Fibroblast of lung (primary cell): ENCODE measurements at regions not wholly inside any gene's neighbourhood (a gene's known extent, or its start where the extent isn't known, plus 50 kb on each side); places are given as distances from the start of the nearest gene placed in this dataset.

Experiments used
- DNase-seq, 2 donors: peaks; one replicate each; pipeline versions ENCODE4 v3.0.0 to v3.0.0-alpha.2; 2010; ENCODE audit warnings: low read depth in 2 of 2
- H2AFZ ChIP-seq: 2 replicates; pipeline ENCODE4 v1.5.1; 2012; ENCODE audit warnings: low read length, control low read depth, inconsistent platforms
- H3K27ac ChIP-seq: 2 replicates; pipeline ENCODE4 v1.5.1; 2011; ENCODE audit warnings: low read length, control low read depth; ENCODE audit not compliant: insufficient read depth
- H3K27me3 ChIP-seq: 2 replicates; pipeline ENCODE4 v1.5.1; 2011; ENCODE audit warnings: mild to moderate bottlenecking, low read length; ENCODE audit not compliant: control insufficient read depth, insufficient read depth
- H3K36me3 ChIP-seq: 2 replicates; pipeline ENCODE4 v1.5.1; 2011; ENCODE audit warnings: low read length; ENCODE audit not compliant: control insufficient read depth, insufficient read depth
- H3K4me1 ChIP-seq: 2 replicates; pipeline ENCODE4 v1.5.1; 2011; ENCODE audit warnings: low read length; ENCODE audit not compliant: control insufficient read depth, insufficient read depth; ENCODE audit errors: extremely low read depth
- H3K4me2 ChIP-seq: 2 replicates; pipeline ENCODE4 v1.5.1; 2011; ENCODE audit warnings: low read length, control low read depth; ENCODE audit not compliant: insufficient read depth; ENCODE audit errors: extremely low read depth
- H3K4me3 ChIP-seq, 4 experiments: fragments of 200-600 bp in 1 of 4; sonication (generic) in 1 of 4; replicated peaks in 1 of 4; 2 replicates each; pipeline ENCODE4 v1.5.1; 2011 to 2016; ENCODE audit warnings: low read length in 4 of 4, low read depth in 3 of 4, mild to moderate bottlenecking in 3 of 4, control low read depth in 2 of 4, inconsistent platforms in 1 of 4, mixed read lengths in 1 of 4; ENCODE audit not compliant: insufficient read depth in 1 of 4; ENCODE audit errors: control extremely low read depth in 1 of 4
- H3K79me2 ChIP-seq: 2 replicates; pipeline ENCODE4 v1.5.1; 2012; ENCODE audit warnings: mild to moderate bottlenecking, low read length, inconsistent platforms; ENCODE audit not compliant: control insufficient read depth, insufficient read depth
- H3K9ac ChIP-seq: 2 replicates; pipeline ENCODE4 v1.5.1; 2011; ENCODE audit warnings: mild to moderate bottlenecking, low read length, control low read depth; ENCODE audit not compliant: insufficient read depth
- H3K9me3 ChIP-seq: 2 replicates; pipeline ENCODE4 v1.5.1; 2012; ENCODE audit warnings: low read depth, low read length; ENCODE audit not compliant: control insufficient read depth, insufficient read depth
- H4K20me1 ChIP-seq: 2 replicates; pipeline ENCODE4 v1.5.1; 2011; ENCODE audit warnings: low read length; ENCODE audit not compliant: control insufficient read depth, insufficient read depth; ENCODE audit errors: extremely low read depth
- CTCF ChIP-seq, 2 donors: IDR thresholded peaks in 1 of 2; conservative IDR thresholded peaks in 1 of 2; 1 replicate in 1 of 2; 2 replicates in 1 of 2; pipeline ENCODE4 v1.5.1; 2011 to 2012; ENCODE audit warnings: low read length in 2 of 2, control low read depth in 1 of 2, inconsistent platforms in 1 of 2, low read depth in 1 of 2, mild to moderate bottlenecking in 1 of 2
- EZH2 ChIP-seq: IDR thresholded peaks from 2 replicates; pipeline ENCODE4 v1.5.1; 2012; ENCODE audit warnings: low read length, control low read depth, mild to moderate bottlenecking; ENCODE audit errors: missing control alignments

GRCh38 chr15:25955628-25956027 lies 92.5 kb upstream of the ATP10A start:
- Histone ChIP-seq H3K36me3 (no peaks in the 10 kb centered on the region), H3K27me3 (no peaks in the 10 kb centered on the region), H3K27ac (no peak overlapping the region), H3K9ac (no peak overlapping the region), H4K20me1 (no peaks in the 10 kb centered on the region), H3K4me1 (no peaks in the 10 kb centered on the region), H3K4me3 (no peak overlapping the region), H3K4me2 (no peak overlapping the region), H3K9me3 (no peaks in the 10 kb centered on the region), H3K79me2 (no peaks in the 10 kb centered on the region), H2AFZ (no peak overlapping the region)
- TF ChIP-seq EZH2 (no peak), CTCF (conservative IDR thresholded peaks at IDR 0.05 in 1 of 2, IDR thresholded peaks at IDR 0.05 in 1 of 2; ENCODE audit: low read depth in 1 of 2, low read length in 2 of 2) (no peak)
- no peak for DNase-seq

- H3K9me3 ChIP-seq, result no peaks in the 10 kb centered on the region
- H3K4me1 ChIP-seq, result no peaks in the 10 kb centered on the region
- no peak overlapping the region for H3K4me2 ChIP-seq
- DNase-seq, result no peak
- H3K36me3 ChIP-seq, result no peaks in the 10 kb centered on the region
- no peaks in the 10 kb centered on the region for H3K79me2 ChIP-seq
- no peaks in the 10 kb centered on the region for H3K27me3 ChIP-seq
- no peak overlapping the region for H2AFZ ChIP-seq
- H3K9ac ChIP-seq, result no peak overlapping the region
- TF ChIP-seq CTCF (conservative IDR thresholded peaks at IDR 0.05 in 1 of 2, IDR thresholded peaks at IDR 0.05 in 1 of 2; ENCODE audit: low read depth in 1 of 2, low read length in 2 of 2) (no peak), EZH2 (no peak)
- no peak overlapping the region for H3K27ac ChIP-seq
- H4K20me1 ChIP-seq, result no peaks in the 10 kb centered on the region
- H3K4me3 ChIP-seq, result no peak overlapping the region
These were observed 91.3 kb upstream of the ATP10A start for GRCh38 chr15:25954398-25954797.

- Histone ChIP-seq H4K20me1 (no peaks in the 10 kb centered on the region), H3K27me3 (no peaks in the 10 kb centered on the region), H2AFZ (no peak overlapping the region), H3K9me3 (no peaks in the 10 kb centered on the region), H3K4me1 (no peaks in the 10 kb centered on the region), H3K4me2 (no peak overlapping the region), H3K9ac (no peak overlapping the region), H3K36me3 (no peaks in the 10 kb centered on the region), H3K4me3 (no peak overlapping the region), H3K79me2 (no peaks in the 10 kb centered on the region), H3K27ac (no peak overlapping the region)
- DNase-seq, result no peak
- TF ChIP-seq CTCF (conservative IDR thresholded peaks at IDR 0.05 in 1 of 2, IDR thresholded peaks at IDR 0.05 in 1 of 2; ENCODE audit: low read depth in 1 of 2, low read length in 2 of 2), result no peak
- no peak for TF ChIP-seq EZH2
These were observed 86.9 kb upstream of the ATP10A start for GRCh38 chr15:25950014-25950413.
